Gastroesophageal sphincter (tissue), 4 donors: ENCODE measurements at regions not wholly inside any gene's neighbourhood (a gene's known extent, or its start where the extent isn't known, plus 50 kb on each side); places are given as distances from the start of the nearest gene placed in this dataset.
"Not testable (repeated sequence)": the region's sequence is repeated elsewhere in the genome, so short reads cannot be mapped to it uniquely, and the experiment has no call there.

Experiments used
- ATAC-seq: fragments of 150-250 bp; one replicate; pipeline ENCODE4 v1.9.1; 2016; ENCODE audit warnings: mild to moderate bottlenecking, moderate library complexity
- H3K27ac ChIP-seq, 4 donors: fragments of 200-600 bp; sonication (generic) in 3 of 4; 1 replicate in 3 of 4; 2 replicates in 1 of 4; pipeline ENCODE4 v1.5.1; 2016 to 2019
- H3K27me3 ChIP-seq: fragments of 200-600 bp; sonication (generic); one replicate; pipeline ENCODE4 v1.5.1; 2019
- H3K36me3 ChIP-seq, 2 donors: fragments of 200-600 bp; sonication (generic); one replicate each; pipeline ENCODE4 v1.5.1; 2019; ENCODE audit warnings: control low read depth in 1 of 2
- H3K4me1 ChIP-seq, 3 donors: fragments of 200-600 bp; sonication (generic); 1 replicate in 2 of 3; 2 replicates in 1 of 3; pipeline ENCODE4 v1.5.1; 2016 to 2019; ENCODE audit warnings: control low read depth in 2 of 3
- H3K4me3 ChIP-seq, 2 donors: fragments of 200-600 bp; sonication (generic); one replicate each; pipeline ENCODE4 v1.5.1; 2019; ENCODE audit warnings: mild to moderate bottlenecking in 1 of 2, moderate library complexity in 1 of 2
- H3K9me3 ChIP-seq, 3 donors: fragments of 200-600 bp; sonication (generic); one replicate each; pipeline ENCODE4 v1.5.1; 2017 to 2019; ENCODE audit warnings: control low read depth in 2 of 3
- EP300 ChIP-seq: sonication (generic); formaldehyde crosslinking; IDR thresholded peaks from one replicate; pipeline ENCODE4 v1.6.1; 2017; ENCODE audit warnings: antibody characterized with exemption, mild to moderate bottlenecking
- POLR2A ChIP-seq, 2 donors: fragments of 450-650 bp; IDR thresholded peaks; one replicate each; pipeline ENCODE4 v1.6.1; 2017; ENCODE audit warnings: antibody characterized with exemption in 2 of 2, mild to moderate bottlenecking in 2 of 2, moderate library complexity in 1 of 2
- POLR2AphosphoS5 ChIP-seq: sonication (generic); formaldehyde crosslinking; IDR thresholded peaks from one replicate; pipeline ENCODE4 v1.6.1; 2017; ENCODE audit warnings: antibody characterized with exemption
- WGBS, 2 donors: methylation state at CpG; one replicate each; pipeline ENCODE4 v1.1.5; 2018; ENCODE audit warnings: low coverage in 1 of 2; 5-methylcytosine and 5-hydroxymethylcytosine counted together
- TF ChIP-seq, protein P1 (sequence below), 4 experiments: fragments of 200-600 bp in 2 of 4; fragments of 450-650 bp in 2 of 4; sonication (generic) in 1 of 4; IDR thresholded peaks; one replicate each; pipeline ENCODE4 v1.5.1; 2017 to 2019; ENCODE audit warnings: antibody characterized with exemption in 4 of 4, mild to moderate bottlenecking in 2 of 4, moderate library complexity in 2 of 4

DNA sequence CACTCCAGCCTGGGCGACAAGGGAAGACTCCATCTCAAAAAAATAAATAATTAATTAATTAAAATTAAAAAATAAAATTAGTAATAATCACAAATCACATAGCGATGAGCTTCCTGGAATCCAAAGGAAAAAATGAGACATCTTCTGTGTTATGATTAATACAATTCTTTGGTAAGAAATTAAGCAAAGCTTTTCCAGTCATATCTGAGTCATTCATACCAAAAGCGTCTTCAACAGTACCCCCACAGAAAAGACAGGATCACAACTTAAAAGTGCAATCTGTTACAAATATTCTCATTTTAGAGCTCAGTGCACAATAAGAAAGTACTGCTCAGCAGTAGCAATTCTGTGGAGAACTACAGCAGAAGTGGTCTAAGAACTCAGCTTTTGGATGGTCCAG, 168.5 kb upstream of the MXRA5 start:
- Histone ChIP-seq H3K27me3 (no peaks in the 10 kb centered on the region), H3K9me3 (no peaks in the 10 kb centered on the region), H3K36me3 (no peaks in the 10 kb centered on the region), H3K4me3 (no peak overlapping the region), H3K4me1 (no peaks in the 10 kb centered on the region), H3K27ac (no peak overlapping the region)
- 73 to 90% methylated on average over 2 to 3 of the region's 3 CpGs for WGBS, 2 donors
- no peak for ATAC-seq
- TF ChIP-seq POLR2A (IDR thresholded peaks at IDR 0.05), result no peak
- TF ChIP-seq, protein P1, sequence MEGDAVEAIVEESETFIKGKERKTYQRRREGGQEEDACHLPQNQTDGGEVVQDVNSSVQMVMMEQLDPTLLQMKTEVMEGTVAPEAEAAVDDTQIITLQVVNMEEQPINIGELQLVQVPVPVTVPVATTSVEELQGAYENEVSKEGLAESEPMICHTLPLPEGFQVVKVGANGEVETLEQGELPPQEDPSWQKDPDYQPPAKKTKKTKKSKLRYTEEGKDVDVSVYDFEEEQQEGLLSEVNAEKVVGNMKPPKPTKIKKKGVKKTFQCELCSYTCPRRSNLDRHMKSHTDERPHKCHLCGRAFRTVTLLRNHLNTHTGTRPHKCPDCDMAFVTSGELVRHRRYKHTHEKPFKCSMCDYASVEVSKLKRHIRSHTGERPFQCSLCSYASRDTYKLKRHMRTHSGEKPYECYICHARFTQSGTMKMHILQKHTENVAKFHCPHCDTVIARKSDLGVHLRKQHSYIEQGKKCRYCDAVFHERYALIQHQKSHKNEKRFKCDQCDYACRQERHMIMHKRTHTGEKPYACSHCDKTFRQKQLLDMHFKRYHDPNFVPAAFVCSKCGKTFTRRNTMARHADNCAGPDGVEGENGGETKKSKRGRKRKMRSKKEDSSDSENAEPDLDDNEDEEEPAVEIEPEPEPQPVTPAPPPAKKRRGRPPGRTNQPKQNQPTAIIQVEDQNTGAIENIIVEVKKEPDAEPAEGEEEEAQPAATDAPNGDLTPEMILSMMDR (IDR thresholded peaks at IDR 0.05), result no peak
- no peak for TF ChIP-seq EP300
- no peak for TF ChIP-seq POLR2AphosphoS5

DNA sequence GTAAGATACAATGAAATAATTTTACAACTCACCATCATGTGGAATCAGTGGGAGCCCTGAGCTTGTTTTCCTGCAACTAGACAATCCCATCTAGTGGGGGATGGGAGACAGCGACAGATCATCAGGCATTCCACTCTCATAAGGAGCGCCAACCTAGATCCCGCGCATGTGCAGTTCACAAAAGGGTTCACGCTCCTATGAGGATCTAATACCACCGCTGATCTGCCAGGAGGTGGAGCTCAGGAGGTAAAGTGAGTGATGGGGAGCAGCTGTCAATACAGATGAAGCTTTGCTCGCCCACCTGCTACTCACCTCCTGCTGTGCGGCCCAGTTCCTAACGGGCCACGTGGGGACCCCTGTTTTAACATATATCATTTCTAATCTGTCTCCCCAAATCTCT, 165.7 kb upstream of the MXRA5 start:
- not testable (repeated sequence) for H3K36me3 ChIP-seq, H3K27me3 ChIP-seq, H3K9me3 ChIP-seq, H3K4me3 ChIP-seq, ATAC-seq, H3K27ac ChIP-seq, H3K4me1 ChIP-seq
- 39% methylated on average over 9 of the region's 10 CpGs; no CpG with 5 or more reads in 1 of the 2 donors for WGBS, 2 donors

DNA sequence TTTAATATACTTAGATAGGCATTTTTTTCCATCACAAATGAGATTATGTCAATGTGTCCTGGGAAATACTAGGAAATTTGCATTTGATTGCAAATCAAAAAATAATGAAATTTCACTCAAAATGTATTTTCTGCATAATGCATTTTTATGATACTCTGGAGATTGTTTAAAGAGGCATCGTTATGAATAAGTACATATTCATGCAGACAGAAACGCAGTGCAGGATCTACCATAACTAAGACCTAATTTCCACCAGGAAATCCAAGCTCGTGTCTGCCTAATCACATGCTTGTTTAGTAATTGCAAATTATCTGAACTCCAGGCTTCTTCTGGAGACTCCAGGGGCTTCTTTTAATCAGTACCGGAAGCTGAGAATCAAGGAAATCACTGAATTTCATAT, 163.5 kb upstream of the MXRA5 start:
- Histone ChIP-seq H3K27ac (no peak overlapping the region), H3K27me3 (no peaks in the 10 kb centered on the region), H3K4me1 (no peaks in the 10 kb centered on the region), H3K4me3 (no peak overlapping the region), H3K9me3 (no peaks in the 10 kb centered on the region), H3K36me3 (no peaks in the 10 kb centered on the region)
- TF ChIP-seq POLR2AphosphoS5 (no peak), EP300 (no peak), POLR2A (IDR thresholded peaks at IDR 0.05) (no peak)
- TF ChIP-seq, protein P1 (IDR thresholded peaks at IDR 0.05), result no peak
- WGBS, 2 donors, result 36 to 65% methylated on average over 4 of the region's 4 CpGs
- ATAC-seq, result no peak

DNA sequence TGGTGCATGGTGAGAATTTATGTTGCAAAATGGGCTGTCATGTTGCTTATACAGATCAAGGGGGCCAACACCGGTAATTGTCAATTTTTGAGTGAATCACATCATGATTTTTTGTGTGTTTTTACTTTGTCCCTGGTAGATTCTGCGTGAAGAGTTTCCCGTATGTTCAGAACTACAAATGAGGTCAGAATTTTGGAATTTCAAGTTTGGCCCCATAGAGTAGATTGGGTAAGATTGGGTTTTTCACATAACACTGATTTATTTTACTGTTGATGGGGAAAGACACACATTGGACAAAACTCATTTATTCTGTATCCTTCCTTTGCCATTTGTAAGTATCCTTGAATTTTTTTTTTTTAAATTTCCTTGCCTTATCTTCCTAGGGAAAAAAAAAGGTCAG, 158.5 kb upstream of the MXRA5 start:
- no peaks in the 10 kb centered on the region for H3K4me1 ChIP-seq
- no peak for ATAC-seq
- no peaks in the 10 kb centered on the region for H3K27me3 ChIP-seq
- no peaks in the 10 kb centered on the region for H3K36me3 ChIP-seq
- no peak overlapping the region for H3K27ac ChIP-seq
- 85 to 100% methylated on average over 3 of the region's 3 CpGs for WGBS, 2 donors
- H3K9me3 ChIP-seq, result no peaks in the 10 kb centered on the region
- TF ChIP-seq POLR2A (IDR thresholded peaks at IDR 0.05) (no peak), POLR2AphosphoS5 (no peak), EP300 (no peak)
- TF ChIP-seq, protein P1 (IDR thresholded peaks at IDR 0.05), result no peak
- H3K4me3 ChIP-seq, result no peak overlapping the region

DNA sequence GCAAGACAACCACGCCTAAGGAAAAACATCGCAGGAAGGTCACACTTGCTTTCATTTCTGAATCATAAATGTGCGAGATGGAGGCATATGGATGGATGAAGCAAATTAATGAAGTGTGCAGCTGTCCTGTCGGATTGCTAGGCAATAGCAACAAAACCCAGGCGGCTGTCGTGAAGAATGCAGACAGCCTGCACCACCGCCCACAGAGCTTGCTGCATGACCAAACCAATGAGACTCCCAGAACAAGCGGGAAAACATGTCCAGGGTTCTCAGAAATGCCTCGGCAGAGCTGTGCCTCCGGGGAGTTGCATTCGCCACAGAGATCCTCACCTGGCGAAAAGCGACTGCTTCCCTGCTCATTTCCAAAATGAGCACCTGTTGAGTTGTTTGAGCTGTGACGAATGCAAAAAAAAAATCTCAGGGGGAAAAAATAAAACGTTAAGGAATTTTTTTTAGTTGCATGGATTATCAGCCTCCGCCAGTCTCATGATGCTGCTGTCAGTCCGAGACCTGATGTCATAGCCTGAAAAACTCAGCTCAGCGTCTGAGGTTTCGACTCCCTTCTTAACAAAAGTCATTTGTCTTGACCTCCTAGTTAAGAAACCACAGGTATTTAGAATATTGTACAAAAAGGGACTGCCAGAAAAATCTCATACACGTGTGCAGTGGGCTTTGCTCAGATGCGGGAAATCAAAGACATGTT, 155.5 kb upstream of the MXRA5 start:
- no peaks in the 10 kb centered on the region for H3K36me3 ChIP-seq
- no peaks in the 10 kb centered on the region for H3K9me3 ChIP-seq
- H3K27ac ChIP-seq, result no peak overlapping the region
- TF ChIP-seq POLR2A (IDR thresholded peaks at IDR 0.05), result no peak
- no peak for TF ChIP-seq POLR2AphosphoS5
- H3K4me3 ChIP-seq, result no peak overlapping the region
- ATAC-seq, result no peak
- no peaks in the 10 kb centered on the region for H3K4me1 ChIP-seq
- no peaks in the 10 kb centered on the region for H3K27me3 ChIP-seq
- 56% methylated on average over 15 of the region's 21 CpGs; no CpG with 5 or more reads in 1 of the 2 donors for WGBS, 2 donors

DNA sequence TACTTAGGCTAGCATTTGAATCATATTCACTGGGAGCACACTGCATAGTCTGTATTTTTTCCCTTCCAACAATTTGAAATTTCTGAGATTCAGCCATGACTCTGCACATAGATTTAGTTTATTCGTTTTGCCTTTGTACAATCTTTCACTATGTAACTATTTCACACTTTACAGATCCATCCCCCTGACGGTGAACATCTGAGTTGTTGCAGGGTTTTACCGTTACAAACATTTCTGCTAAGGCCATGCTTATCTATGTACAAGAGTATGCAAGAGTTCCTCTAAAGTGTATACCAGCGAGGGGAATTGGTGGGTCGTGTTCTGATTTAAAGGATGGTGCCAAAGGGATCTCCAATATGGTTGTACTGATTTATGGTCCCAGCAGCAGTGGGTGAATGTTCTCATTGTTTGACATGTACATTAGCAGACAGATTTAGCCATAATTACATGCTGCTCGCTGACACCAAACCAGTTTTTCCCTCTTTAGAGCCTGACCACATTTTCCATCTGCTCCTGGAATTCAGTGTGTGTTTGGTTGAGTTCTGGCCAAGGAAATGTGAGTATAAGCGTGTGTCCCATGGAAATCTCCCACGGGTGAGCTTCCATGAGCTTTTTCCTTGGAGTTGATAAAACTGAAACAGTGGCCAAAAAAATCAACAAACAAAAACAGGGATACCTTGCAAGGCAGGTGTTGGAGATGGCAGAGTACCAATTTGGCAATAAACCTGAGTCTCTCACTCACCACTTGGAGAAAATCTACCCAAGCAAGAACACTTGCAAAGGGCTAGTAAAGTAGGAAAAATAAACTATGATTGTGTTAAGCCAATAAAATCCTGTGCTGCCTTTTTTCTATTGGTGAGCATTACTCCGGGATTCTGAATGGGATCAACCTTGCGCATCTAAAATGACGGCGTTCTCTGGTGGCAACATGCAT, 149.7 kb upstream of the MXRA5 start:
- 71% methylated on average over 7 to 9 of the region's 12 CpGs for WGBS, 2 donors
- ATAC-seq, H3K4me3 ChIP-seq, H3K4me1 ChIP-seq, H3K27me3 ChIP-seq, H3K36me3 ChIP-seq, H3K9me3 ChIP-seq, H3K27ac ChIP-seq: not testable (repeated sequence)
